Bronchial epithelial cell (primary cell): ENCODE measurements at regions not wholly inside any gene's neighbourhood (a gene's known extent, or its start where the extent isn't known, plus 50 kb on each side); places are given as distances from the start of the nearest gene placed in this dataset.

Experiments
- DNase-seq: peaks from one replicate; pipeline ENCODE4 v3.0.0-alpha.2; 2010; ENCODE audit warnings: low read depth
- FAIRE-seq: peaks from 2 replicates; lab custom pipeline; 2011; peaks lifted over from hg19 to GRCh38; lab: Jason Lieb, UNC
- H3K27me3 ChIP-seq: 2 replicates; pipeline ENCODE4 v1.5.1; 2011; ENCODE audit warnings: low read length; ENCODE audit not compliant: control insufficient read depth, insufficient read depth
- H3K36me3 ChIP-seq: 2 replicates; pipeline ENCODE4 v1.5.1; 2011; ENCODE audit warnings: low read length; ENCODE audit not compliant: control insufficient read depth, insufficient read depth
- H3K4me3 ChIP-seq: 2 replicates; pipeline ENCODE4 v1.5.1; 2011; ENCODE audit warnings: mild to moderate bottlenecking, low read depth, low read length, control low read depth
- TF ChIP-seq, protein P1 (sequence below): IDR thresholded peaks from 2 replicates; pipeline ENCODE4 v1.5.1; 2011; ENCODE audit warnings: mild to moderate bottlenecking, moderate library complexity, low read length, control low read depth, inconsistent platforms; ENCODE audit not compliant: insufficient read depth, severe bottlenecking

DNA sequence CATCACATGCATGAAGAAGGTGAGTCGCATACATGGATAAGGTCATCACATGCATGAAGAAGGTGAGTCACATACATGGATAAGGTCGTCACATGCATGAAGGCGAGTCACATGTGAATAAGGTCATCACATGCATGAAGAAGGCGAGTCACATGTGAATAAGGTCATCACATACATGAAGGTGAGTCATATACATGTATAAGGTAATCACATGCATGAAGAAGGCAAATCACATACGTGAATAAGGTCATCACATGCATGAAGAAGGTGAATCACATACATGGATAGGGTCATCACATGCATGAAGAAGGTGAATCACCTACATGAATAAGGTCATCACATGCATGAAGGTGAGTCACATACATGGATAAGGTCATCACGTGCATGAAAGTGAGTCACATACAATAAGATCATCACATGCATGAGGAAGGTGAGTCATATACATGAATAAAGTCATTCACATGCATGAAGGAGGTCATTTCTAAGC, 105.1 kb upstream of the SDK2 start:
- TF ChIP-seq, protein P1, sequence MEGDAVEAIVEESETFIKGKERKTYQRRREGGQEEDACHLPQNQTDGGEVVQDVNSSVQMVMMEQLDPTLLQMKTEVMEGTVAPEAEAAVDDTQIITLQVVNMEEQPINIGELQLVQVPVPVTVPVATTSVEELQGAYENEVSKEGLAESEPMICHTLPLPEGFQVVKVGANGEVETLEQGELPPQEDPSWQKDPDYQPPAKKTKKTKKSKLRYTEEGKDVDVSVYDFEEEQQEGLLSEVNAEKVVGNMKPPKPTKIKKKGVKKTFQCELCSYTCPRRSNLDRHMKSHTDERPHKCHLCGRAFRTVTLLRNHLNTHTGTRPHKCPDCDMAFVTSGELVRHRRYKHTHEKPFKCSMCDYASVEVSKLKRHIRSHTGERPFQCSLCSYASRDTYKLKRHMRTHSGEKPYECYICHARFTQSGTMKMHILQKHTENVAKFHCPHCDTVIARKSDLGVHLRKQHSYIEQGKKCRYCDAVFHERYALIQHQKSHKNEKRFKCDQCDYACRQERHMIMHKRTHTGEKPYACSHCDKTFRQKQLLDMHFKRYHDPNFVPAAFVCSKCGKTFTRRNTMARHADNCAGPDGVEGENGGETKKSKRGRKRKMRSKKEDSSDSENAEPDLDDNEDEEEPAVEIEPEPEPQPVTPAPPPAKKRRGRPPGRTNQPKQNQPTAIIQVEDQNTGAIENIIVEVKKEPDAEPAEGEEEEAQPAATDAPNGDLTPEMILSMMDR, result no peak
- Histone ChIP-seq H3K4me3 (no peak overlapping the region), H3K36me3 (no peaks in the 10 kb centered on the region), H3K27me3 (no peaks in the 10 kb centered on the region)
- FAIRE-seq, result no peak
- DNase-seq, result peak; percentile 45

DNA sequence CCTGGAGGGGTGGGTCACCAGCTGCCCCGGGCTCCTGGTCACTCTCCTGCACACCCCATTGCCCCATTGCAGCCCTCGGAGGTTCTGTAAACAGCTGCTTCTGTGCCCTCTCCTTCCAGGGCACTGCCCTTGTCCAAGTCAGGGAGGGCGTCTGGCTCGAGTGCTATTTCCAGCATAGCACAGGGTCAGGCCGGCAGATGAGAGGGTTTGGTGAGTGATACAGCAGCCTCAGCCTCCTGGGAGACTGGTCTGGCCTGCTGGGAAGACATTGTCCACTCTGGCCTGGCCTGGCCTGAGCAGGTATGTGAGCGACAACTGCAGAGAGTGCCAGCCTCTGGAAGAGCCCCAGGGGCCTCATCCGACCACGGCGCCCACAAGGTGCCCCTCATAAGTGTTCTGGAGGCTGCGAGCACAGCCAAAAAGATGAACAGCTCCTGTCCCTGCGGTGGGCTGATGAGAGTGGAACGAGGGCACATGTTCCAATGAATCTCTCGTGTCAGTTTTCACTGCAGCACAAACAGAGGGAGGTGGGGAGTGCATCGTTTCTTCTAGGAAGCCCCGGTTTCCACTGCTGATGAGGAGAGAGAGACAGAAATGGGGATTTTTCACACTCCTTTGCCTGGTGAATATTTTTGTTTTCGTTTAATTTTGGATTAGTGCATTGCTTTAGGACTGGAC, 105.8 kb upstream of the SDK2 start:
- DNase-seq (no peak), FAIRE-seq (no peak)
- TF ChIP-seq, protein P1, result no peak
- no peak overlapping the region for H3K4me3 ChIP-seq
- no peaks in the 10 kb centered on the region for H3K27me3 ChIP-seq
- H3K36me3 ChIP-seq, result no peaks in the 10 kb centered on the region

DNA sequence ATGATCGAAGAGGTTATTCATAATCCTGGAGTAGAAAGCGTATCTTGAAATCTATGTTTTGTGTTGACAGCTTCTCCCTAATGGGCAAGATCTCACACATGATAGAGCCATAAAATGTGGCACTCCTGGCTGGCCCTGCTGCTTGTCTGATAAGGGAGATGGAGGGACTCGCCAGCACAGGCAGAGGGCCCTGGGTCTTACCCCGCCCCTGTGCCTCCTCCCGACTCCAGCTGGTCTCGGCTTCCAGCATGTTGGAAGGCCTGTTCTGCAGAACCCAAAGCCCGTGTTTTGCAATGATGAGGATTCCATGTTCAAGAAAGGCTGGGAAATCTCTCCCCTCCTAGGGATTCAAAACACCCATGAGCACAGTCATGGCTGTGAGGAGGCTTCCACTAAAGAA, 106.7 kb upstream of the SDK2 start:
- Histone ChIP-seq H3K27me3 (peaks cover 1% of the 10 kb centered on the region), H3K36me3 (no peaks in the 10 kb centered on the region), H3K4me3 (no peak overlapping the region)
- FAIRE-seq (no peak), DNase-seq (no peak)
- TF ChIP-seq, protein P1, result no peak

DNA sequence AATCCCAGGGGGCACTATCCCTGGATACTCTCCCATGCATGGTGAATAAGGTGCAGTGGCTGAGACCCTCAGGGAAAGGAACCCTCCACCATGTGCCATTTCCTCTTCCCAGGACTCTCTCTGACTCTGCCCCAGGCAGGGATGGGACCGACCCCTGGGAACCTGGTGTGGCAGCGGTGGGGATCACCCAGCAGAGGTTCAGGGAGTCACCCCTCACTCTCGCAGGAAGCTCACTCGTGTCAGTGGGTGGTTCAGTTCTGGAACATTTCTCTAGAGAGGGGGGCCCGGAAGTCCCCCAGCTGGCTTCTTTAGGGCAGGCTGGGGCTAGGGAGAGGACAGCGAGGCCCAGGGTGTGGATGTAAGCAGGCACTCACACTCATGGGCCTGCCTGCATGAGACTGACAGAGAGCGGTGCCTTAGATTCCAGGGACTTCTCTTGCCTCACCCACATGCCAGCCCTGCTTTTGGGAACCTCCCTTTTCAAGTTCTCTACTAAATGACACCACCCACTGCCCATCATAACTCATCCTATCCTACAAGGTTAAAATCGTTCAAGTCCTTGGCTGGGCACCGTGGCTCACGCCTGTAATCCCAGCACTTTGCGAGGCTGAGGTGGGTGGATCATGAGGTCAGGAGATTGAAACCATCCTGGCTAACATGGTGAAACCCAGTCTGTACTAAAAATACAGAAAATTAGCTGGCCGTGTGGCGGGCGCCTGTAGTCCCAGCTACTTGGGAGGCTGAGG, 109.7 kb upstream of the SDK2 start:
- peaks cover 4% of the 10 kb centered on the region for H3K27me3 ChIP-seq
- TF ChIP-seq, protein P1, result no peak
- FAIRE-seq (no peak), DNase-seq (no peak)
- H3K36me3 ChIP-seq, result no peaks in the 10 kb centered on the region
- no peak overlapping the region for H3K4me3 ChIP-seq

DNA sequence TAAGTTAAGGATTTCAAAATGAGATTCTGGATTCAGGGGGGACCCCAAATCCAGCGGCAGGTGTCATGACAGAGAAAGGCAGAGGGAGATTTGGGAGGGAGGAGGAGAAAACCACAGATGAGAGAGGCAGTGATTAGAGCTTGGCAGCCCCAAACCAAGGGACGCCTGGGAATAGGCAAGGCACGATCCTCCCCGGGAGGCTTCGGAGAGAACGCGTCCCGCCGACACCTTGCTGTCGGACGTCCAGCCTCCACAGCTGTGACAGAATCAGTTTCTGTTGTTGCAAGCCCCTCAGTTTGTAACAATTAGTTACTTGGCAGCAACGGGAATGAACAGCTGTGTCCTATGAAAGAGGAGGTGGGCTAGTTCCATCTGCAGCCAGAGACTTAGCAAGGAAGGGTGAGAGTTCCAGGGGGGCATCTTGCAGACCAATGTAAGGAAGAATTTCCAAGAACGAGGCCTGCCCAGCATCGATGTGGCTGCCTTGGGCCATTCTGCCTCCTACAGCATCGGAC, 110.7 kb upstream of the SDK2 start:
- Histone ChIP-seq H3K36me3 (no peaks in the 10 kb centered on the region), H3K27me3 (peaks cover 4% of the 10 kb centered on the region), H3K4me3 (no peak overlapping the region)
- DNase-seq (no peak), FAIRE-seq (no peak)
- TF ChIP-seq, protein P1, result no peak
